GM21381 (cell line): ENCODE measurements at regions not wholly inside any gene's neighbourhood (a gene's known extent, or its start where the extent isn't known, plus 50 kb on each side); places are given as distances from the start of the nearest gene placed in this dataset.

Experiments used
- ATAC-seq: cut with Tn5 transposase; IDR thresholded peaks from one replicate; pipeline ENCODE4 v1.9.1; 2021; ENCODE audit warnings: mild to moderate bottlenecking, moderate library complexity; ENCODE audit not compliant: unreplicated experiment

DNA sequence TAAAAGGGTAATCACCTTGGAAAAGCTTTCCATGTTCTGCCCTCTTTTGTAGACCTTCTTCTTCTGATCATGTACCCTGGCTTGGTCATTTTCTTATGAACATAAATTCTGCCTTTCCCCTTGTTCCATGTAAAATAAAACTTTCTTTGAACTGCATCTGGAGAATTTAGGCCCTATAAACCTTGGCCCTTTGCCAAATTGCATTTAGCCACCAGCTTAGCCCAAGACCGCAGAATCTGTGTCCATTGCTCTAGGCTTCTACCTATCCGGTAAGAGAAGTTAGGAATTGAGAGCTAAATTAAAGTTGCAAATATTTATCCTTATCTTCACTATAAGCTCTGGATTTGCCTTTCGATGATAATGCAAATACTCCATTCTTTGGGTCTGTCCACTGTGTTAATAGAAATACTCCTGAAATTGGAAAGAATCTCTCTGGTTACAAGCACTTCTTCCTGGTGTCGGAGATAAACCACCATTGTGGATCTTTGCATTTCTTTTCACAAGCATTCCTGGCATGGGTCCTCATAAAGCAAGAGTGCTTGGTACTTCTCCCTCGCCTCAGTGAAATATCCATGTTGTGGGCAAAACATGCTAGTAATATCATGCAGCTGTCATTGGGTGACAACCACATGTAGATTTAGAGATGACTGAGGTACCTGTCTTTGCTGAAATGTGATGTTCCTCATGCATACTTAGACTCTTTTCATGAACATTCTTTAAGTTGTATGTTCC, 698.0 kb upstream of the WWC1 start:
- ATAC-seq, result no peak

GRCh38 chr5:167594061-167594435, 697.4 kb upstream of the WWC1 start:
- ATAC-seq, result no peak

DNA sequence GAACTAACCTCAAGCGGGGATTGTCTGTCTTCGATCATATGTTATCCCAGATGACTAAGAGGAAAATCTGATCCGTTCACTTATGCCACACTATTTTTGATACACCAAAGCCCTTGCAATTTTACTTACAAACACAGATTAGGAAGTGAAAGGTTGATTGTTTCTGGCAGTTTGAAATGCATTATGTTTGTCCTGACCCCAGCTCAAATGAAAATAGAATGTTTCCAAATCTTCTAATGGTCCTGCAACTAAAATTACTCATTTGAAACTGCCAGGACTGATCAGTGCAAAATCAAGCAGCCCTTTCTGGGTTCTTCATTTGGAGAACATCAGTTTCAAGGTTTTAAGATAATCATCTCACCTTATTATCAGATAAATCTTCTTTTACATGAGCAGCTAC, 696.7 kb upstream of the WWC1 start:
- ATAC-seq, result no peak

- ATAC-seq, result no peak
Measured at GRCh38 chr5:167595196-167595595, 696.2 kb upstream of the WWC1 start.

DNA sequence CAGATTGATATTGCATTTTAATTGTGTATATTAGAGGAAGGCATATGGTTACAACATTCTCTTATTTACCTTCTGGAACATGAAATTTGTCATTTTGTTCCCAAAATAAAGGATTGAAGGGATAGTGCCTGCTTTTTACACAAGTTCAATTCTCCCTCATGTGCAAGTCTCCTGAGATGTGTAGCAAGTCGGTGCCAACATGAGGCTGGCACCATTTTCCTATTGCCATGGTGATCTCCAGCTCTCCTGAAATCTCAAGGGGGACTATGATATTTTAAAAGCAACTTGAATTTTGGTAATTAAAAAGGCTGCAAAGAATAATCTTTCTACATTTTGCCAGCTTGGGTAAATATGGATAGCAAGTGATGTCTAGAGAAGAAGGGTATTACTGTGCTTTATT, 693.3 kb upstream of the WWC1 start:
- ATAC-seq, result no peak

DNA sequence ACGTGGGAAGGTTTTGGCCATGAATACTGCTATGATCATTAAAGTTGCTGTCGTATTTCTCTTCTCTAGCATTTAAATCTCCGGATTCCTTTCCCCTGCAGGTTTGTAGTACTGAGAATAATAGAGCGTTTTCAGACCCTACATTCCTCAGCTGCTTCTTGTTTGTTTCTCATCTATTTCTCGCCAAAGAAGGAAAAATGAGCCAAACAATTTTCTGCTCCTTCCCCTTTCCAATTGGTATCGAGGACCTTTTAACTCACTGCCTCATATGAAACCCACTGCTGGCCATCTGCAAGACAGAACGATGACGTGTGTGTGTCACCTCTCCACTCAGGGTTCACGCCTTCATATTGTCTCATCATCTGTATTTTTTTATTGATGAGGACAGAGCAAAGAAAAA, 689.4 kb upstream of the WWC1 start:
- no peak for ATAC-seq

GRCh38 chr5:167603135-167603534, 688.3 kb upstream of the WWC1 start:
- ATAC-seq, result no peak

GRCh38 chr5:167608390-167609272, 682.8 kb upstream of the WWC1 start:
- ATAC-seq, result no peak

DNA sequence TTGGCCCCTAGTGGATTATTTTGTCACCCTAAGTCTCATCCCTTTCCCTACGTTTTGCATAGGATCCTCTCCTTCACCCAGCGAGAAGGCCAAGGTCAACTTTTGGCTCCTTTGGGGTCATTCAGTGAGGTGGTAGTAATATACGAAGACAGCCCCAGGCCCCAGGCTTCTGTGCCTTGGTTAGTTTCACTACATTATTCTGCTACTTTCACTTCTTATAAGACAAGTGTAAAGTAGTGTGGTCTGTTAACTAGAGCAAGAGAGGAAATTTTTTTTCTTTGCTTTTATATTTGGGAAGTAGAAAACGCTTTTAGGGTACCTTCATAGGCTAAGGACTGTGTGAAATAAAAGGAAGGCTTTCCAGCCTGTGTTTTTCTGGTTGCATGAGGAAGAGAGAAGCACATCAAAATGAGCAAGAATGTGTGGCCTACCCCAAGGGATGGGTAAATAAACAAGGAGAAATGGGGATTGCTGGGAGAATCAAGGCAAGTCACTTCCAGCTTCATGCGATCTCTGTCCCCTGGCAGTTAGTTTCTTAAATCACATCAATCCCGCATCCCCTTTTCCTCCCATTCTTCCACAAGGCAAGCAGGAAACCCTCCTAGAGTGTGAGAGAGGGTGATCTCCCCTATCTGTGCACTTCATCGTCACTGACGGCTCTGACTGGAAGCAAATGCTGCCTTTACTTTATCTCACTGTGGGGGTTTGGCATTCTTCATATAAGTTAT, 677.0 kb upstream of the WWC1 start:
- ATAC-seq, result no peak

- ATAC-seq, result no peak
Measured at GRCh38 chr5:167616043-167616890, 675.2 kb upstream of the WWC1 start.

DNA sequence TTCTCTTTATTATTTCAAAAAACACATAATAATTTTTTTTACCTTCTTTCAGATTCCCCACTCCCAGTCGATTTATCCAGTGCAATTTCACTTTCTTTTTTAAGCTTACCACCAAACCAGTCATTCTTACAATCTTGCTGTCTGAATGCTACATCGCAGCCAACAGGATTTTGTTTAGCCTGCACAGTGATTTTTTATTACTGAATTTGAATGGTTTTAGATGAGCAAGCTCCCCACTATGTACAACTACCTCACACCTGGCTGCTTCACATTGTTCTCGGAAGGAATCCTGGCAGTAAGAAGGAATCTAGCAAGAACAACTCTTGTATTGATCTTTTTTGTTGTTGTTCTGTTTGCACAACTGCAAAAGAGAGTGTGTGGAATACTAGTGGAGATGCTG, 668.1 kb upstream of the WWC1 start:
- no peak for ATAC-seq

GRCh38 chr5:167624053-167624452, 667.4 kb upstream of the WWC1 start:
- ATAC-seq, result no peak

- no peak for ATAC-seq
Measured at GRCh38 chr5:167626341-167627123, 664.9 kb upstream of the WWC1 start.

GRCh38 chr5:167629634-167630033, 661.8 kb upstream of the WWC1 start:
- ATAC-seq, result no peak

DNA sequence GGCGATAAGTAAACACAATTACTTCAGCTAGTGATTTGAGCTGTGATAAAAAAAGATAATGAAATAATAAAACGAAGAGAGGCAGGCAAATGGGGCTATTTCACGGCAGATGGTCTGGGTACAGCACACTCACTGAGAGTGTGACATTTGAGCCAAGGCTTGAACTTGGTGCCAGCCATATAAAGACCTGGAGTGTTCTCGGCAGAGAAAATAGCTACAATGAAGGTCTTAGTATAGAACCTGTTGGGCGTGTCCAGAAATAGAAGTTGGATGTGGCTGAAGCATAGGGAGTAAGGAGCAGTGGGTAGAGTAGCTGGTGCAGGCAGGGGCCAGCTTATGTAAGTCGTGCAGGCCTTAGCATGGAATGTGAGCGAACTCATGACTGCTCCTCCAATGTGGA, 660.3 kb upstream of the WWC1 start:
- no peak for ATAC-seq

- ATAC-seq, result no peak
Measured at GRCh38 chr5:167633114-167633513, 658.3 kb upstream of the WWC1 start.

DNA sequence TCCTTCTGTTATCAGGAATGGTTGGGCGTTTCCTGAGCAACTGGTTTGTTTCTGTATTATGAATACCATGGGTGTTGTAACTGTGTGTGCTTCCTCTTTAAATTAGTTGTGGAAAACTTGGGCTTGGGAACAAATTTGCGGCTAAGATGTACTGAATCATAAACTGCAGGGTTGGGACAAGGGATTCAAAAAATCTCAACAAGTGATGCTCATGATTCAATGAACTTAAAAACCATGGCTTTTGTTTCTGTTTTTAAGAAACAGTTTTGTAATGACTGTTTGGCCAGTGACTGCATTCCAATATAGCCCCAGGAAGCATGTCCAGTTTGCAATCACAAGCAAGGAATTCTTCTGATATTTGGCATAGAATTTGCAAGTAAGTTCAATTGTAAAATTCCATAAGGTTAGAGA, 657.5 kb upstream of the WWC1 start:
- no peak for ATAC-seq

GRCh38 chr5:167634432-167634831, 657.0 kb upstream of the WWC1 start:
- ATAC-seq, result no peak

DNA sequence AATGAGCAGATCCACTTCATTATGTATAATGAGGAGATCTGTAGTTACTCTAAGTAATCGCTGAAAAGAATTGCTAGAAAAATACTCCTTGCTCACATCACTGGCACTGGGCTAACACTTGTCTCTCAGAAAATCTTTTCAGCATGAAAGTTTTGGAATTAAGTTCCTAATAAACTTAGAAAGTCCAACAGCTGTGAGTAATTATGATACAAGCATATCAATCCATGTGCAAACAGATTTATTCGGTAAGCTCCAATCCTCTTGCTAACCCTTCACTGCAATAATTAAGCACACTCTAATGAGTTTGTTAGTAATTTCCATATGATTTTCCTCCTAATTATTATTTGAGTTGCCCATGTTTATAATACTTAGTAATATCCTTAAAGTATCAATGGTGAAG, 652.6 kb upstream of the WWC1 start:
- no peak for ATAC-seq

- ATAC-seq, result no peak
Measured at GRCh38 chr5:167639273-167639672, 652.2 kb upstream of the WWC1 start.
